Embryonic facial prominence (tissue), 1 donor: ENCODE measurements at regions not wholly inside any gene's neighbourhood (a gene's known extent, or its start where the extent isn't known, plus 50 kb on each side); places are given as distances from the start of the nearest gene placed in this dataset.
"Not testable (repeated sequence)": the region's sequence is repeated elsewhere in the genome, so short reads cannot be mapped to it uniquely, and the experiment has no call there.

Experiments used
- DNase-seq: peaks from one replicate; pipeline ENCODE4 v3.0.0-alpha.2; 2016; ENCODE audit errors: extremely low spot score

GRCh38 chr10:36765782-36766414 is 359.5 kb upstream of the ANKRD30A start:
- DNase-seq = no peak

DNA sequence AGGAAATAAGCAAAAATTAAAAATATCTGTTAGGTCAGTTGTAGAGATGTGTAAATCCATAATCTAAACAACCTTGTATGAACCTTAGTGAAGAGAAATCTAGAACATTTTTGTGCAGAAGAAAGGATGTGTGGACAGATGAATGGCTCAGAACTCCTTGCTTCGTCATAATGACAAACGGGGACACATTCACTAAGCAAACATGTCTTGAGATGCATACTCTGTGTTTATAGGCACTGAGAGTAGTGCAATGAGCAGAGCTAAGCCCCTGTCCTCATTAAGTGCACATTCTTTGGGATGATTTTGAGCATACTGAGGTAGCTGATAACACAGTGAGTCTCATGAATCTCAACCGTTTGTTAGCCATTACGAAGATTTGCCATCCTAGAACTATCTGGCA is 360.6 kb upstream of the ANKRD30A start:
- DNase-seq = no peak

DNA sequence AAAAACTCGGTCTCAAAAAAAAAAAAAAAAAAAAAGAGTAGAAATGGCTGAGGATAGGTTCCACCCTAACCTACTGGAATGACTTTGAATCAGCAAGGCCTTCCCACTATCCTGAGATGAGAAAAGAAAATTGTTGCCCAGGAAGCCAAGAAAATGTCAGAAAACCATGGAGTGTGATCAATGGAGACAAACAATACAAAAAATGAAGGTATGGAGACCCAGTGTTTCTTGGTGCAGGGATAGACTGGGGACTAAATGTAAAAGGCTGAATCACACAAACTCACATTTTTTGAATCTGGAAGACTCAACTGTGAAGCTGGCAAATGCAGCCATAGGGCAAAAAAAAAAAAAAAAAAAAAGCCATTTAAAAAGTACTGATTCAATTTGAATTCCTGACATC is 364.3 kb upstream of the ANKRD30A start:
- no peak for DNase-seq

DNA sequence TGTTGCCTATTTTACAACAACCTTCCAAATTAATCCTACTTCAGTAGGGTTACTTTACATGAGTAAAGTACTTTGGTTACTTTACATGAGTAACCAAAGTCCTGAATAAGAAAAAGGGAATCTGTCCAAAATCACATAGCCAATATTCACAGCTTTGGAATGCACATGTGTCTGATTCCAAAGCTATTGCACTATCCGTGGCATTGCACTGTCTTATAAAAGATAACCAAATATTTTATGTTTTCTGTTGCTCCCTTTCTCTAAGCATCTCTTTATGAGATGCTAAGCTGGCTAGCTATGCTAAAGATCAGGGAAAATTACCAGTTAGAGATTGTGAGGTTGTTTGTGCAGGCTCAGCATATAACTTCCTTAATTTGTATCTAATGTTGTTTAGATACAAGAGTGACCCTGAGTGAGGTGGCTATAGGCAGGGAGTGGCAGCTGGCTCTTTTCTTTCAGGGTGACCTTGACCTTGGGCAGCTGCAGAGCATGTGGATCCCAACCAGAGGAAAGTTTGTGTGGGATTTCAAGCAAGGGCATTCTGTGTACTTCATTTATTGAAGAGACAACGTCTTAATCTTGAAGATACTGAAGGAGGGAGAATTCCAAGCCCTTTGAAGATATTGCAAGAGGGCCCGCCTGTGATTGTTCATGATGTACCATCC is 366.1 kb upstream of the ANKRD30A start:
- DNase-seq = no peak

DNA sequence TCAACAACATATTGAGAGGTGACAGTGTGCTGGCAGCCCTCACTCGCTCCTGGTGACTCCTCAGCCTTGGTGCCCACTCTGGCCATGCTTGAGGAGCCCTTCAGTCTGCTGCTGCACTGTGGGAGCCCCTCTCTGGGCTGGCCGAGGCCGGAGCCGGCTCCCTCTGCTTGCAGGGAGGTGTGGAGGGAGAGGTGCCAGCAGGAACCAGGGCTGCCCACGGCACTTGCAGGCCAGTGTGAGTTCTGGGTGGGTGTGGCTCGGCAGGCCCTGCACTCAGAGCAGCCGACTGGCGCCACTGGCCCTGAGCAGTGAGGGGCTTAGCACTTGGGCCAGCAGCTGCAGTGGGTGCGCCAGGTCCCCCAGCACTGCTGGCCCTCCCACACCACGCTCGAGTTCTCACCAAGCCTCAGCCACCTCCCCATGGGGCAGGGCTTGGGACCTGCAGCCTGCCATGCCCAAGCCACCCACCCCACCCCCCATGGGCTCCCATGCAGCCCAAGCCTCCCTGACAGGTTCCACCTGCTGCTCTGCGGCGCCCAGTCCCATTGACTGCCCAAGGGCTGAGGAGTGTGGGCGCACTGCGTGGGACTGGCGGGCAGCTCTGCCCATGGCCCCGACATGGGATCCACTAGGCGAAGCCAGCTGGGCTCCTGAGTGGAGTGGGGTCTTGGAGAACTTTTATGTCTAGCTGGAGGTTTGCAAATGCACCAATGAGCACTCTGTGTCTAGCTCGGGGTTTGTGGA is 377.1 kb upstream of the ANKRD30A start:
- DNase-seq = no peak

- no peak for DNase-seq
Measured at GRCh38 chr10:36739884-36740445, 385.4 kb upstream of the ANKRD30A start.

DNA sequence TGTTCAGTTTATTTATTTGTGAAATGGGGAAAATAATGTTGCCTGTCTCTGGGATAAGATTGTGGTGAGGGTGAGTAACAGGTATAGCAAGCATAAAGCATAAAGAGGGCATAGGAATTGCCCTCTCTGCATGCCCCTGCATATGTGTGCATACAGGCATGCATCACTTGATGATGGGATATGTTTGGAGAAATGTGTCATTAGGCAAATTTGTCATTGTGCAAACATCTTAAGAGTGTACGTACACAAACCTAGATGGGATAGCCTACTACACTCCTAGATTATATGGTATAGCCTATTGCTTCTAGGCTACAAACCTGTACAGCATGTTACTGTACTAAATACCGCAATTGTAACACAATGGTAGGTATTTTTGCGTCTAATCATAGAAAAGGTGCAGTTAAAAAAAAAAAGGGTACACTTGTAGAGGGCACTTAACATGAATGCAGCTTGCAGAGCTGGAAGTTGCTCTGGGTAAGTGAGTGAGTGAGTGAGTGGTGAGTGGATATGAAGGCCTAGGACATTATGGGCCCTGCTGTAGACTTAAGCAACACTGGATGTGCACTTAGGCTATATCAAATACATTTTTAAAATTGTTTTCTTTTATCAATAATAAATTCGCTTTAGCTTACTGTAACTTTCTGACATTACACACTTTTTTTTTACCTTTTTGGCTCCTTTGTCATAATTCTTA is 386.5 kb upstream of the ANKRD30A start:
- no peak for DNase-seq

DNA sequence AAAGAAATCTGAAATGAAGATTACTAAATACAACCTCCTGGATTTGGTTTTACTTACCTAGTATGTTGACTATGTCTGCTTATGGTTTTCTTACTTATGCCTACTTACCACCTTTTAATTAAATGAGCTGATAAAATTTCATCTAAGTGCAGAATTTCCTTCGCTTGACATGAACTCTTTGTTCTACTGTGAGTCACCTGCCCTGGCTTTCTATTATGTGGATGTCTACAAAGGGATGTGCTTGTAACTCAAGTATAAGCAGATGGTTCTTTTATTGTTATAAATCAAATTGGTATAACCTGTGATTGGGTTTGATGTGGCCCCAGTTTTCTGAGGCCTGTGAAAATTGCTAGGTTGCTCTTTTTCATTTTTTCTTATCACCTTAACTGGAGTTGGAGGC is 389.1 kb upstream of the ANKRD30A start:
- no peak for DNase-seq

DNA sequence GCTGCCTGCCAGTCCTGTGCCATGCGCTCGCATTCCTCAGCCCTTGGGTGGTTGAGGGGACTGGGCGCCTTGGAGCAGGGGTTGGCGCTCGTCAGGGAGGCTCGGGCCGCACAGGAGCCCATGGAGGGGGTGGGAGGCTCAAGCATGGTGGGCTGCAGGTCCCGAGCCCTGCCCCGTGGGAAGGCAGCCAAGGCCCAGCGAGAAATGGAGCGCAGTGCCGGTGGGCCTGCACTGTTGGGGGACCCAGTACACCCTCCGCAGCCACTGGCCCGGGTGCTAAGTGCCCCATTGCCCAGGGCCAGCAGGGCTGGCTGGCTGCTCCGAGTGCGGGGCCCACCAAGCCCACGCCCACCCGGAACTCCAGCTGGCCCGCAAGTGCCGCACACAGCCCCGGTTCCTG is 390.8 kb upstream of the ANKRD30A start:
- DNase-seq = not testable (repeated sequence)

- DNase-seq = no peak
Measured at GRCh38 chr10:36730316-36730715, 395.1 kb upstream of the ANKRD30A start.

GRCh38 chr10:36728626-36729025 is 396.8 kb upstream of the ANKRD30A start:
- DNase-seq = no peak

GRCh38 chr10:36725581-36726520 is 399.5 kb upstream of the ANKRD30A start:
- DNase-seq = no peak

DNA sequence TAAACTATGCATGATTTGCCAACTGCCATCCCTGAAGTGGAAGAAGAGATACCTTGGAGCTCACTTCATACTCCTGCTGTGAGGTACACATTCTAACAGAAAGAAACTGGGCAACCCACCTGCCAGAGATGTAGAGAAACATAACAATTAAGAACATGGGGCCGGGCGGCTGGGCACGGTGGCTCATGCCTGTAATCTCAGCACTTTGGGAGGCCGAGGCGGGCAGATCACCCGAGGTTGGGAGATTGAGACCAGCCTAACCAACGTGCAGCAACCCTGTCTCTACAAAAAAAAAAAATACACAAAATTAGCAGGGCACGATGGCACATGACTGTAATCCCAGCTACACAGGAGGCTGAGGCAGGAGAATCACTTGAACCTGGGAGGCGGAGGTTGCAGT is 402.6 kb upstream of the ANKRD30A start:
- no peak for DNase-seq

GRCh38 chr10:36721871-36722270 is 403.5 kb upstream of the ANKRD30A start:
- DNase-seq = no peak

- no peak for DNase-seq
Measured at GRCh38 chr10:36720895-36721294, 404.5 kb upstream of the ANKRD30A start.

- no peak for DNase-seq
Measured at GRCh38 chr10:36717118-36717517, 408.3 kb upstream of the ANKRD30A start.

GRCh38 chr10:36716291-36716690 is 409.1 kb upstream of the ANKRD30A start:
- DNase-seq = no peak

- no peak for DNase-seq
Measured at GRCh38 chr10:36712695-36713094, 412.7 kb upstream of the ANKRD30A start.

DNA sequence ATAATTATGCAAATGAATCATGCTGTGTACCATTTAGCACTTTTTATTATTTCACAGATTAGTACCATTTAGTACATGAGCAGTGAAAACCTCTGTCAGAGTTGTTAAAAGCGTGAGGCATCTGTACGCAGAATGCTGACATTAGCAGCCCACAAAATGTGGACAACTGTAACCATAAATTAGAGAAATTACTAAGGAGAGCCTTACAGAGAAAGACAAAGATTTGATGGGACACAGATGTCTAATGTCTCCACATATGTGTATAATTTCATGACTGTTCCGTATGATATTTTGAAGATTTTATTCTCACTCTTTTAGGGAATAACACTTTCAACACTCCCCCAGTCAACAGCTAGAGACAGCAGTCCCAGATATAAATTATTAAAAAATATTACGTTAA is 414.0 kb upstream of the ANKRD30A start:
- DNase-seq = no peak

DNA sequence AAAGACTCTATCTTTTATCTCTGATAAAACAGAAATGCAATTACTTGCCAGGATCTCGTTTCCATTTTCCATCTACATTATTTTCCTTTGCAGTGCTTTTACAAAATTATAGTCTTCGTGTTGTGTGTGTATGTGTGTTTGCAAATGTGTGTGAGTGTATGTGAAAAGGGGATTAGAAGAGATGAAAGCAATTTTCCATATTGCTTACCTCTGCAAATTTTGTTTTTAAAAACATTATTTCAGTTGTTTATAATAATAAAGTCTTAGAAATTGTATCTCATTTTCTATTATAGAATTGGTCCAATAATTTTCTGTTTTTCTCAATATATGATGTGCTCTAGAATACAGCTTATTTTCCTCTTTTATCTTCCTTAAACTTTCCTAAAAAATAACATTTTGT is 421.3 kb upstream of the ANKRD30A start:
- no peak for DNase-seq

- DNase-seq = no peak
Measured at GRCh38 chr10:36703179-36703578, 422.2 kb upstream of the ANKRD30A start.
